GM21576 (cell line): ENCODE measurements at regions not wholly inside any gene's neighbourhood (a gene's known extent, or its start where the extent isn't known, plus 50 kb on each side); places are given as distances from the start of the nearest gene placed in this dataset.
"Not testable (repeated sequence)": the region's sequence is repeated elsewhere in the genome, so short reads cannot be mapped to it uniquely, and the experiment has no call there.

Experiments
- ATAC-seq: cut with Tn5 transposase; IDR thresholded peaks from one replicate; pipeline ENCODE4 v1.9.1; 2021; ENCODE audit warnings: mild to moderate bottlenecking, moderate library complexity; ENCODE audit not compliant: unreplicated experiment

- ATAC-seq: no peak
Measured at GRCh38 chr2:35830833-35831232, 524.7 kb upstream of the CRIM1 start.

- no peak for ATAC-seq
Measured at GRCh38 chr2:35827086-35827485, 528.5 kb upstream of the CRIM1 start.

- no peak for ATAC-seq
Measured at GRCh38 chr2:35822716-35823115, 532.9 kb upstream of the CRIM1 start.

GRCh38 chr2:35821675-35822074, 533.9 kb upstream of the CRIM1 start:
- no peak for ATAC-seq

GRCh38 chr2:35820391-35820790, 535.2 kb upstream of the CRIM1 start:
- ATAC-seq: no peak

GRCh38 chr2:35819033-35819432, 536.5 kb upstream of the CRIM1 start:
- no peak for ATAC-seq

- not testable (repeated sequence) for ATAC-seq
Measured at GRCh38 chr2:35818359-35818758, 537.2 kb upstream of the CRIM1 start.

GRCh38 chr2:35814597-35814996, 541.0 kb upstream of the CRIM1 start:
- not testable (repeated sequence) for ATAC-seq

GRCh38 chr2:35803126-35803525, 552.5 kb upstream of the CRIM1 start:
- no peak for ATAC-seq

- no peak for ATAC-seq
Measured at GRCh38 chr2:35794796-35795450, 560.7 kb upstream of the CRIM1 start.

GRCh38 chr2:35790292-35790691, 565.3 kb upstream of the CRIM1 start:
- no peak for ATAC-seq

- ATAC-seq: no peak
Measured at GRCh38 chr2:35788543-35788942, 567.0 kb upstream of the CRIM1 start.

GRCh38 chr2:35787302-35788031, 568.1 kb upstream of the CRIM1 start:
- no peak for ATAC-seq

GRCh38 chr2:35785564-35785963, 570.0 kb upstream of the CRIM1 start:
- ATAC-seq: no peak

GRCh38 chr2:35784777-35785176, 570.8 kb upstream of the CRIM1 start:
- ATAC-seq: no peak

- no peak for ATAC-seq
Measured at GRCh38 chr2:35783723-35784122, 571.9 kb upstream of the CRIM1 start.

- no peak for ATAC-seq
Measured at GRCh38 chr2:35741556-35741955, 614.0 kb upstream of the CRIM1 start.

GRCh38 chr2:35731674-35732073, 623.9 kb upstream of the CRIM1 start:
- no peak for ATAC-seq

- ATAC-seq: no peak
Measured at GRCh38 chr2:35714883-35715282, 640.7 kb upstream of the CRIM1 start.

- ATAC-seq: no peak
Measured at GRCh38 chr2:35708411-35708923, 647.1 kb upstream of the CRIM1 start.

GRCh38 chr2:35688309-35688708, 667.3 kb upstream of the CRIM1 start:
- no peak for ATAC-seq

GRCh38 chr2:35651688-35652323, 703.8 kb upstream of the CRIM1 start:
- ATAC-seq: no peak
